Stimulated activated CD4-positive, alpha-beta T cell treated with anti-CD3 and anti-CD28 coated beads, Interleukin-1b, Interleukin-23, amount 100 ng/mL, for 24 hours (primary cell): ENCODE measurements at regions not wholly inside any gene's neighbourhood (a gene's known extent, or its start where the extent isn't known, plus 50 kb on each side); places are given as distances from the start of the nearest gene placed in this dataset.

Experiments
- DNase-seq, 4 experiments: peaks; one replicate each; pipeline ENCODE4 v3.0.0-alpha.2; 2020; ENCODE audit warnings: low read depth in 4 of 4, low spot score in 1 of 4

- DNase-seq = no peak
Observed at GRCh38 chr1:55568732-55569131, 353.6 kb upstream of the USP24 start.

GRCh38 chr1:55560266-55560665 lies 345.1 kb upstream of the USP24 start:
- DNase-seq = no peak

DNA sequence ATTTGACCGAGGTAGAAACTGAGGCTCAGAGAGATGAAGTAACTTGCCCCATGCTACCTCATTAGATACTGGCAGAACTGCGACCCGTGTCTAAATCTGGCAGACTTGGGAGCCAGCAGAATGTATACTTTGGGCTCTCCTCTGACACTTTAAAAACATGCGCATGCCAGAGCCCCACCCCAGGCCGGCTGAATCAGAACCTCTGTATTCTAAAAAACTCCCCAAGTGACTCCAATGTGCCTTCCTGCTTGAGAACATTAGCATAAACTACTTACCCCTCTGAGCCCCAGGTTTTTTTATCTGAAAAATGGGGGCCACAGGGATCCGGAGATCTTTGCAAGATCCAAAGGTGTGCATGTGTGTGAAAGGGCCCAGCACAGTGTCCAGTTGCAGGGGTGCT lies 344.7 kb upstream of the USP24 start:
- no peak for DNase-seq

DNA sequence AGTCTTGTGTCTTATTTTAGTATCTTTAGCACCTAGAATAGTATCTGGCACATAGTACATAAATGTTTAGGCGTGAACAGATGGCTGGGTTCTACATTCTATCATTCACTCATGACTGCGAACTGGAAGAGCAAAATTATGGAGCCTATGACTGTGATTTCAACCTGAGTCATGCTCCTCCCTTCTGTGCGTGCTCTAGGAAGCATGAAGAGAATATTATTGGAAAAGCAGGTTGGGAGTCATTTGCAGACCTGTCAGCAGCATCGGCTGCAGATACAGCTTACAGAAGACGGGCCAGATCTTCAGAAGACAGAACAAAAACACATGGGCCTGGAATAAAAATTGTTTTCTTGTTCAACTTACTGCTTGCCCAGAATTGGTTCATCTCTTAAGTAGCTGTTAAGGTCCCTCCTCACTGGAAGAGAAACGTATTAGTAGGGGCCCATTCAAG lies 344.0 kb upstream of the USP24 start:
- DNase-seq = no peak

- no peak for DNase-seq
Observed at GRCh38 chr1:55558515-55558914, 343.4 kb upstream of the USP24 start.

GRCh38 chr1:55555956-55556725 lies 341.0 kb upstream of the USP24 start:
- no peak for DNase-seq

DNA sequence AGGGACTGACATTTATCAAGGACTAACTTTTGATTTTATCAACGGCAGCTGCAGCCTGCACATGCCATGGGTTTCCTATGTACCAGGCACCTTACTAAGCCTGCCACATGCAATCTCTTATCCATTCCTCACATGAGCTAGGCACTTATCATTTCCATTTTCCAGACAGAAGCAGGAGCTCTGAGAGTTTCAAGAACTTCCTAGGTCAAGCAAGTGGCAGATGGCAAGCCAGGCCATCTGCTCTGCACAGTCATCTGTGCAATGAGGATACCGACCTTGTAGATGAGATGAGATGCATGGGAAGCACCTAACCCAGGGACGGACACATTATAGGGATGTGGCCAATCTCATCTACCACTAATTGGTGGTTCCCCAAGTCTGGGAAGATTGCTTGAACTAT lies 339.4 kb upstream of the USP24 start:
- no peak for DNase-seq

DNA sequence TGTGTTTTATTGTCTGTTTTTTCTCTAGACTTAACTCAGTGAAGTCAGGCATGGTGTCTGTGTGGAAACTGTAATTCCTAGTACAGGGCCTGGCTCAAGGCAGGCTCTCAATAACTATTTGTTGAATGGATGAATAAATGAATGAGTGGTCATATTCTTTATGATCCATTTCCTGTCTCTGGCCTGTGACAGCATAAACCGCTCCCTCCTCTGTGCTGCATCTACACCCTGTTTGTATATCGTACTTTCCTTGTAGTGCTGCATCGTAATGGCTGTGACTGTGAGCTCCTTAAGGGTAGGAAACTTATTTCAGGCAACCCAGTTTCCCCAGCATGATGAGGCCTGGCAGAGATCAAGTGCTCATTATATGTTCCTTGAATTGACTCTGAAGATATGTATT lies 337.5 kb upstream of the USP24 start:
- DNase-seq = no peak

GRCh38 chr1:55547405-55547804 lies 332.2 kb upstream of the USP24 start:
- no peak for DNase-seq

DNA sequence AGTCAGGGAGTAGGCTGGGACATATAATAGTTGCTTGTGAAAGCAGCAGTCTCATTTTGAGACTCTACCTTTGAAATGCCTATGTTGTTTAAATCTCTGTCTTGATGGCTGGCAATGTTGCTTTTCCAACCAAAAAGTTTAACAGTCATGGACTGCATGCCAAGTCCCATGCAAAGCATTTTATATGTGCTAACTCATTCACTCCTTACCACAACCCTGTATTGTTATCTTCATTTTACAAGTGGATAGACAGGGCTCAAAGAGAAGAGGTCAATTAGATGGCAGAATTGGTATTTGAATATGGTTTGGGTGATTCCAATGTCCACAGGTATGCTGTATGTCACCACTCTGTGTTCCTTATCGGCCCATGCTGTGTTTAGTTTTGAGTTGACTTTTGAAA lies 331.4 kb upstream of the USP24 start:
- no peak for DNase-seq

DNA sequence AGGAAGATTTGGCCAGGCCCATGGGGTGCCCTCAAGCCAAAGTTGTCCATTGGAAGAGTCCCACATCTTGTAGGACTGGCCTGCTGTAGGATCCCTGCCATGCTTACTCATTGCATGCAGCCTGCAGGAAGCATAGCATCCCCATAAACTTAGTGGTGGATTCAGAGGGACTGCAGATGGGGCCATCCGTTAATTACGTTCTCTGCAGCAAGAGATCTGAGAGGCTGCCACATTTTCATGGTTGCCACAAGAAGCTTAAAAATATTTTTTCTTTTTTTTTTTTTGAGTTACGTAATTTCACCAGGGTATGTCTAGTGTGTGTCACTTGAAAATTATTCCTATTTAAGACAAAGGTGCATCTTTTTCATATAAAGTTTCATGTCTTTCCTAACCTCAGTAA lies 329.7 kb upstream of the USP24 start:
- no peak for DNase-seq

GRCh38 chr1:55542901-55543504 lies 327.8 kb upstream of the USP24 start:
- DNase-seq = no peak

- no peak for DNase-seq
Observed at GRCh38 chr1:55541296-55541695, 326.1 kb upstream of the USP24 start.

DNA sequence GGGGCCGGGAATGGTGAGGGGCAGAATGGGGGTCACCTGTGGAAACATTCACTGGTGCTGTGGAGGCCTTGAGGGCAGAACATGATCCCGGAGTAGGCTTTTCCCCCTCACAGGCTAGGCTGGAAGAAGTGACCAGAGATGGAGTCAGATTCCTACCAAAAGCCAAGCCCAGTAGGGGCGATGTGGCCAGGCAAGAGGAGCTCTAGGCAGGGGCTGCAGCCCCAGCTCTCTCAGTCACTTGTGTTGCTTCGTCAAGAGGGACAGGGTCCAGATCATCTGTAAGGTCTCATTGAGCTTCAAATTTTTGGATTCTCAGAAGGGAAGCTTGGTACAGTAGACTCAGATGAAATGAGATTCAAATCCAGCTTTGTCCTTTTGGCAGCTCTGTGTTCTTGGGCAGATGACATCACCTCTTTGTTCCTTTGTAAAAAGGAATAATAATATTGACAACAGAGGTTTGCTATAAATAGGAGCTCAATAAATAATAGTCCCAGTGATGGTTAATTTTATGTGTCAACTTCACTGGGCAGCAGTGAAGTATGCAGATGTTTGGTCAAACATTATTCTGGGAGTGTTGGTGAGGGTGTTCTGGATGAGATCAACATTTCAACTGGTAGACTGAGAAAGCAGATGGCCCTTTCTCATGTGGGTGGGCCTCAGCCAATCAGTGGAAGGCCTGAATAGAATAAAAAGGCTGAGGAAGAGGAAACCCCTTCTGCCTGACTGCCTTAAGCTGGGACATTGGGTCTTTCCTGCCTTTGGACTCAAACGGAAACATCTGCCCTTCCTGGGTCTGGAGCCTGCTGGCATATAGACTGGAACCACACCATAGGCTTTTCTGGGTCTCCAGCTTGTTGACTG lies 324.7 kb upstream of the USP24 start:
- no peak for DNase-seq

GRCh38 chr1:55538428-55538827 lies 323.3 kb upstream of the USP24 start:
- DNase-seq = no peak

DNA sequence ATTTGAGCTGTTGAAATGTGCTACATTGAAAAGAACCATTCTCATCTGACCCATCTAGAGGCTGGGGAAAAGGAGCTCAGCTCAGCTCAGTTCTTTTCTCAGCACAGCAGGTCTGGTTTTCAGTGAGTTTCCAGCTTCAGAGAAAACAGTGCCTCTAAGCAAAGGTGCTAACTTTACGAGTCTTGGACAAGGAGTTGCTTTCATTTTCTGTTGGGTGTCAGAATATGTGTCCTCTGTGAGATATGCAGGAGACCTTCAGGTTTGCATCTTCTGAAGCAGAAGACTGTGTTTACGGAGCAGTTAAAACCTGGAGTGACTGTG lies 321.3 kb upstream of the USP24 start:
- no peak for DNase-seq

- no peak for DNase-seq
Observed at GRCh38 chr1:55535724-55536544, 320.8 kb upstream of the USP24 start.

GRCh38 chr1:55534565-55535121 lies 319.5 kb upstream of the USP24 start:
- DNase-seq = no peak

- no peak for DNase-seq
Observed at GRCh38 chr1:55531644-55532043, 316.5 kb upstream of the USP24 start.

DNA sequence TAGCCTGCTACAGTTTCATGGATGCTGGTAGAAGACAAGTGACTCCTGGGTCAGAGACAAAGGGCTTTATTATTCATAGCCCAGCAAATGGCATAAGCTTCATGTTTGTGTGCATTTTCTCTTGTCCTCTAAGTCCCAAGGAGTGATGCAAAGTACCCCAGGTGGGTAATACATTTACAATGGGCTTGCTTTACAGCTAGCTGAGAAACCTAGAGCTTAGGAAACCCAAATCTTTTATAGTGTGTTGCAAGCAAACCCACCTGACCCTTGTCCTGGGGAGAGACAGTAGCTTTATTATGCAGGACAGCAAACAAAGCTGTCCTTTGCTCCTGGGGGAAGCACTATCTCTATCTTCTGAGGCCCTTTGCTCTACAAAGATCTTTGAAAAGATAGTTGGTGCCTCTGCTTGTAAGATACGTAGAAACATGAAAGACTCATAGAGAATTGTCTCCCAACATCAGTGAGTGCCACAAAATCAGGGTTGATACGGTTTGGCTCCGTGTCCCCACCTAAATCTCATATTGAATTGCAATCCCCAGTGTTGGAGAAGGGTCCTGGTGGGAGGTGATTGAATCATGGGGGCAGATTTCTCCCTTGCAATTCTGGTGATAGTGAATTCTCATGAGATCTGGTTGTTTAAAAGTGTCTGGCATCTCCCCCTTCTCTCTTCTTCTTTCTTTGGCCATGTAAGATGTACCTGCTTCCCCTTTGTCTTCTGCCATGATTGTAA lies 315.8 kb upstream of the USP24 start:
- DNase-seq = no peak
